OCI-LY7 (cell line): ENCODE measurements at regions not wholly inside any gene's neighbourhood (a gene's known extent, or its start where the extent isn't known, plus 50 kb on each side); places are given as distances from the start of the nearest gene placed in this dataset.
"Not testable (repeated sequence)": the region's sequence is repeated elsewhere in the genome, so short reads cannot be mapped to it uniquely, and the experiment has no call there.

ENCODE experiments used
- EZH2phosphoT487 ChIP-seq: fragments of 200-600 bp; sonication (generic); IDR thresholded peaks from 2 replicates; pipeline ENCODE4 v1.6.1; 2018; ENCODE audit warnings: low read depth, borderline replicate concordance, mild to moderate bottlenecking, mixed run types, antibody characterized with exemption, low read length, moderate library complexity, mixed read lengths
- TF ChIP-seq, protein P1 (sequence below): fragments of 200-600 bp; sonication (generic); conservative IDR thresholded peaks from 2 replicates; pipeline ENCODE4 v1.5.1; 2014; ENCODE audit warnings: mild to moderate bottlenecking, antibody characterized with exemption, low read length, moderate library complexity, mixed read lengths

DNA sequence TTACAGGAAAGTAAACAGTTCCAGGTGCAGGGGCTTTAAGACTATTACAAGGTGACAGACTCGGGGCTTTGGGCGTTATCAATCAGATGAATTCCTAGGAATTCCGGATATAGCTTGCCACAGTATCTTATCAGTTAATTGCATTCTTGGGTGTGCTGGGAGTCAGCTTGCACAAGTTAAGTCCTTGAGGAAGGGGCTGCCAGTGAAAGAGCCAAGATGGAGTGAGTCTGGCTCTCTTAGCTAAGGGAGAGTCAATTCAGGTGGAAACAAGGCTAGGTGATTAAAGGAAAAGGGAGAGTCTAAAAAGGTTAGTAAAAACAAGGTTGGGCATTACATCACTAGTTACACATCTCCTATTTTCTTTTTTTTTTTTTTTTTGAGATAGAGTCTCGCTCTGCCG, 199.8 kb upstream of the PRSS16 start:
- TF ChIP-seq, protein P1, sequence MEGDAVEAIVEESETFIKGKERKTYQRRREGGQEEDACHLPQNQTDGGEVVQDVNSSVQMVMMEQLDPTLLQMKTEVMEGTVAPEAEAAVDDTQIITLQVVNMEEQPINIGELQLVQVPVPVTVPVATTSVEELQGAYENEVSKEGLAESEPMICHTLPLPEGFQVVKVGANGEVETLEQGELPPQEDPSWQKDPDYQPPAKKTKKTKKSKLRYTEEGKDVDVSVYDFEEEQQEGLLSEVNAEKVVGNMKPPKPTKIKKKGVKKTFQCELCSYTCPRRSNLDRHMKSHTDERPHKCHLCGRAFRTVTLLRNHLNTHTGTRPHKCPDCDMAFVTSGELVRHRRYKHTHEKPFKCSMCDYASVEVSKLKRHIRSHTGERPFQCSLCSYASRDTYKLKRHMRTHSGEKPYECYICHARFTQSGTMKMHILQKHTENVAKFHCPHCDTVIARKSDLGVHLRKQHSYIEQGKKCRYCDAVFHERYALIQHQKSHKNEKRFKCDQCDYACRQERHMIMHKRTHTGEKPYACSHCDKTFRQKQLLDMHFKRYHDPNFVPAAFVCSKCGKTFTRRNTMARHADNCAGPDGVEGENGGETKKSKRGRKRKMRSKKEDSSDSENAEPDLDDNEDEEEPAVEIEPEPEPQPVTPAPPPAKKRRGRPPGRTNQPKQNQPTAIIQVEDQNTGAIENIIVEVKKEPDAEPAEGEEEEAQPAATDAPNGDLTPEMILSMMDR, result not testable (repeated sequence)
- not testable (repeated sequence) for TF ChIP-seq EZH2phosphoT487
